Activated CD4-positive, alpha-beta T cell treated with anti-CD3 and anti-CD28 coated beads for 36 hours (primary cell): ENCODE measurements at regions not wholly inside any gene's neighbourhood (a gene's known extent, or its start where the extent isn't known, plus 50 kb on each side); places are given as distances from the start of the nearest gene placed in this dataset.

ENCODE experiments used
- ATAC-seq: fragments of 200-7000 bp; cut with Tn5 transposase; one replicate; pipeline ENCODE4 v1.10.0; 2021; ENCODE audit warnings: mild to moderate bottlenecking, moderate library complexity
- CTCF ChIA-PET: fragments of 350-600 bp; sonication (Branson Sonifier 250); formaldehyde crosslinking; loops from one replicate; lab custom pipeline; 2021; ENCODE audit warnings: antibody characterized with exemption; lab: Charles Lee
- POLR2A ChIA-PET: fragments of 350-600 bp; sonication (Branson Sonifier 250); formaldehyde crosslinking; loops from one replicate; lab custom pipeline; 2021; ENCODE audit warnings: antibody characterized with exemption, inconsistent platforms; lab: Charles Lee
- DNase-seq: peaks from one replicate; pipeline ENCODE4 v3.0.0-alpha.2; 2020
- H3K27ac Mint-ChIP-seq: one replicate; pipeline ENCODE4 v1.8.0; 2021; ENCODE audit warnings: mixed read lengths
- H3K27me3 Mint-ChIP-seq: one replicate; pipeline ENCODE4 v1.8.0; 2021; ENCODE audit warnings: mixed read lengths
- H3K36me3 Mint-ChIP-seq: one replicate; pipeline ENCODE4 v1.8.0; 2021; ENCODE audit warnings: low read depth, mixed read lengths
- H3K4me1 Mint-ChIP-seq: one replicate; pipeline ENCODE4 v1.8.0; 2021; ENCODE audit warnings: mixed read lengths
- H3K4me3 Mint-ChIP-seq: one replicate; pipeline ENCODE4 v1.8.0; 2021; ENCODE audit warnings: mild to moderate bottlenecking, moderate library complexity, mixed read lengths
- H3K9me3 Mint-ChIP-seq: one replicate; pipeline ENCODE4 v1.8.0; 2021; ENCODE audit warnings: low read depth, mixed read lengths
- intact Hi-C, 2 experiments: fragments of 100-400 bp; cut with DNase I in 1 of 2; cut with micrococcal nuclease in 1 of 2; formaldehyde crosslinking; loops; one replicate each; pipeline versions ENCODE4 v1.14.2 to v1.15.1; 2022 to 2024; cut with DNase I, micrococcal nuclease

DNA sequence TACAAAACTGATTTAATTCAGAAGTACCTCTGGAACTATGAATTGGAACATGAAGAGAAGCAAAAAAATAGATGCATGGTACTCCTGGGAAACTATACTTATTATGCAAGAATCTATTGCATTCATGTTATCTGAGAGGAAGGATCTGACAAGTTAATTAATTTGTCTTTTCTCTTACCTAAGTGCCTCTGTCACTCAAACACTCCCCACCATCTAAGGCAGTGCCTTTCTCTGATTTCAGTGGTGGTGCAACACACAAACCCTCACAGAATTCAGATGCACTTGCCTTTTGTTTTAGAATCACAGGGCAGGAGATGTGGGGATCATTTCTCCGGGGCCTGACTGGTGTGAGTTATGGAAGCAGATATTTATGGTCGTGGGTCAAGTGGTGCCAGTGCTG lies 52.5 kb upstream of the C9orf72 start:
- Mint-ChIP-seq H3K36me3 (no peaks in the 10 kb centered on the region), H3K9me3 (no peaks in the 10 kb centered on the region), H3K4me3 (no peak overlapping the region), H3K27ac (no peak overlapping the region), H3K4me1 (no peaks in the 10 kb centered on the region), H3K27me3 (no peaks in the 10 kb centered on the region)
- ChIA-PET CTCF (no interaction called here), POLR2A (no interaction called here)
- ATAC-seq (no peak), DNase-seq (no peak)
- intact Hi-C loops: no loop called here

DNA sequence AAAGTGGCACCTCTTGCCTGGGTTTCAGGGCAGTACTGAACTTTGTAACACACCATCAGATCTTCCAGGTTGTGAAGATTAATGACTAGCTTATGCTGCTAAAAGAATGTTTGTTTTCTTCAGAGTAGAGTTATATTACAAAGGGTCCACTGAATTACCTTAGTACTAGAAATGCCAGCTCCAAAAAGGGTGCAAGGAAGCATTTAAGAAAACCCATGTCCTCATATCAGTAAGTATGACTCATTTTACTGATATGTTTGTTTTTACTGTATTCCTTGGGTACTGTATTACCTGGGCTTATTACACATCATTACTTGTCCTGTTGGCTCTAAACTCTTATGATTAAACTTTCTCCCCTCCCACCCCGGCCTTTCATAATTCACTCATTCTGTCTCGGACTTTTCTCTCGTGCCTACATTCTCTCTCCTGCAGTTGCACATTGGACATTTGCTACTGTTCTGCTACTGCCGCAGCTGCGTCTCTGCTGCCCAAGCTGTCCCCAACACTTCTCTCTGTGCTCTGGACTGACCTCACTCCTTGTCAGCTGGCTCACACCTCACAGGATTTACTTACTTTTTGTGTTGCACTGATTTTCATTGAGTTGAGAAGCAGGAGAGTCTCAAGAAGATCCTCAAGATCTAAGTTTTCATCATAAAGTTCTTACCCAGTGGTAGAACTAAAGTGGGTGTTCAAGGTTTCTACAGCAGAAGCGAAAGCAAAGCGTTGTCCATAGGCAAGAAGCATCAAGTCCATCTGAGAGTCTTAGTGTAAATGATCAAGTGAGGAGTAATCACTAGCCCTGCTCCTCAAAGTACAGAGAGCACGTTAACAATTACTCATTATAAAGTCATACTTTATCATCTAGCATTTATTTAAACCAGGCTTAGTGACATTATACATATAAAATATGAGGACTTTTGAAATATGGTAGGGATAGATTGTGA lies 53.2 kb upstream of the C9orf72 start:
- peak; percentile 16 for ATAC-seq
- intact Hi-C loops: no loop called here
- no peak overlapping the region for H3K4me3 Mint-ChIP-seq
- no peaks in the 10 kb centered on the region for H3K4me1 Mint-ChIP-seq
- H3K9me3 Mint-ChIP-seq: no peaks in the 10 kb centered on the region
- DNase-seq: no peak
- H3K27ac Mint-ChIP-seq: no peak overlapping the region
- ChIA-PET POLR2A (no interaction called here), CTCF (no interaction called here)
- H3K27me3 Mint-ChIP-seq: no peaks in the 10 kb centered on the region
- H3K36me3 Mint-ChIP-seq: no peaks in the 10 kb centered on the region

DNA sequence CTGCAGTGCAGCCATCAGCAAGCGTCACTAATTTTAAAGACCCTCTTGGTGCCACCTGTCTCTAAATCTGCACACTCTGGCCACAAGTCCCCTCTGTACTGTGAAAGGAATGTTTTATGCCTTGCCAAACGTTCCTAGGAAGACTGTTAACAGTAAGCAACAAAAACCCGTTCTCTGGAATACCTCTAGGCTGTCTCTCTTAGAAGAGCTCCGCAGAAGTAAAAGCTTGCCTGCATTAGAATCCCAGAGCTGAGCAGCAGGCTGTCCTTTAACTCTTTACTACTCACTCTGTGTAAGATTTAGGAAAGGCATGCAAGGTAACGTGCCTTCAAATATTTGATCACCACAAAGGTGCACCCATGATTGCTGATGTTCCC lies 53.9 kb upstream of the C9orf72 start:
- Mint-ChIP-seq H3K9me3 (no peaks in the 10 kb centered on the region), H3K4me3 (no peak overlapping the region), H3K4me1 (no peaks in the 10 kb centered on the region), H3K36me3 (no peaks in the 10 kb centered on the region), H3K27ac (no peak overlapping the region), H3K27me3 (peaks cover 2% of the 10 kb centered on the region)
- CTCF ChIA-PET: no interaction called here
- intact Hi-C loops: no loop called here
- no peak for ATAC-seq
- no peak for DNase-seq
- POLR2A ChIA-PET: no interaction called here

DNA sequence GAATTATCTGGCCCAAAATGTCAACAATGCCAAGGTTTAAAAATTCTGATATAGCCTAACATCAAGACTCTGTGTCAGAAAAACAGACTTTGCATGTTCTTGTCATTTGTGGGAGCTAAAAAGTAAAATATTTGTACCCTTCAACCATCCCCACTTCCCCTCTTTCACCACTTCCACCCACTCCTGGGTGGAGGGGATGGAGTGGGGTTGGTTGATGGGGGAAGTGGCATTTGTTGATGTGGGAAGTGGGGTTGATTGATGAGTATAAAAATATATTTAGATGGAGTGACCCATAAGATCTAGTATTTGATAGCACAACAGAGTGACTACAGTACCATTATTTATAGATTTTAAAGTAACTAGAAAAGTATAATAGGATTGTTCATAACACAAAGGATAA lies 55.0 kb upstream of the C9orf72 start:
- ChIA-PET CTCF (no interaction called here), POLR2A (no interaction called here)
- ATAC-seq (no peak), DNase-seq (no peak)
- H3K4me1 Mint-ChIP-seq: no peaks in the 10 kb centered on the region
- H3K9me3 Mint-ChIP-seq: no peaks in the 10 kb centered on the region
- no peak overlapping the region for H3K27ac Mint-ChIP-seq
- intact Hi-C loops: no loop called here
- peaks cover 6% of the 10 kb centered on the region for H3K27me3 Mint-ChIP-seq
- H3K4me3 Mint-ChIP-seq: no peak overlapping the region
- no peaks in the 10 kb centered on the region for H3K36me3 Mint-ChIP-seq

DNA sequence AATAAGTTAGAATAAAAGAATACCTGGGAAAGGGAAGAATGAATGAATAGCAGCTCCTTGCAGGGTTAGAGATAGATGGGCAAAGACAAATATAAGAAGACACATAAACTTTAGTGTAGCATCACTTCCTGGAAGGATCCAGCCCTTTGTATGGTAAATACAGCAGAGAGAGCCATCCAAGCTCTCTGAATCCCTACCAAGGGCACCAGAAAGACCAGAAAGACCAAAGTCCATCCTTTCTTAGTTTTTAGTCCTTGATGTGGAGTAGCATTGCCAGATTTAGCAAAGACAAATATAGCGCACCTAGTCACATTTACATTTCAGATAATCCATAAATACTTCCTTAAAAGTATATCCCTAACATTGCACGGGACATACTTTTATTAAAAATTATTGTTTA lies 56.1 kb upstream of the C9orf72 start:
- ChIA-PET CTCF (no interaction called here), POLR2A (no interaction called here)

DNA sequence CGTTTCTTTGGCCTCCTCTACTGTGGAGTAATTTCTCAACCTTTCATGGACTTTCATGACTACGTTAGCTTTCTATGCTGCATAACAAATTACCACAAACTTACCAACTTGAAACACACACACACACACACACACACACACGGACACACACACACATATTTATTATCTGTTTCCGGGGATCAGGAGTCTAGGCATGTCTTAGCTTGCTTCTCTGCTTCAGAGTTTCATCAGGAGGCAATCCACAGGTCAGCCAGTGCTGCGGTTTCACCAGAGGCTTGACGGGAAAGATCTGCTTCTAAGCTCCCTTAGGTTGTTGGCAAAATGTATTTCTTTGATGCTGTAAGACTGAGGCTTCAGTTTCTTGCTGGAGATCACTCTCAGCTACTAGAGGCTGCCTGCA lies 59.0 kb upstream of the C9orf72 start:
- ChIA-PET POLR2A (no interaction called here), CTCF (no interaction called here)
- ATAC-seq (no peak), DNase-seq (no peak)
- Mint-ChIP-seq H3K4me1 (peaks cover 2% of the 10 kb centered on the region), H3K27ac (no peak overlapping the region), H3K27me3 (peaks cover 6% of the 10 kb centered on the region), H3K36me3 (no peaks in the 10 kb centered on the region), H3K4me3 (no peak overlapping the region), H3K9me3 (no peaks in the 10 kb centered on the region)
- intact Hi-C loops: no loop called here

More for the DNA sequence above, 56.1 kb upstream of the C9orf72 start:
- intact Hi-C loops: no loop called here
- Mint-ChIP-seq H3K9me3 (no peaks in the 10 kb centered on the region), H3K36me3 (no peaks in the 10 kb centered on the region), H3K4me3 (no peak overlapping the region), H3K27me3 (peaks cover 6% of the 10 kb centered on the region), H3K27ac (no peak overlapping the region), H3K4me1 (no peaks in the 10 kb centered on the region)
- no peak for ATAC-seq
- DNase-seq: no peak

DNA sequence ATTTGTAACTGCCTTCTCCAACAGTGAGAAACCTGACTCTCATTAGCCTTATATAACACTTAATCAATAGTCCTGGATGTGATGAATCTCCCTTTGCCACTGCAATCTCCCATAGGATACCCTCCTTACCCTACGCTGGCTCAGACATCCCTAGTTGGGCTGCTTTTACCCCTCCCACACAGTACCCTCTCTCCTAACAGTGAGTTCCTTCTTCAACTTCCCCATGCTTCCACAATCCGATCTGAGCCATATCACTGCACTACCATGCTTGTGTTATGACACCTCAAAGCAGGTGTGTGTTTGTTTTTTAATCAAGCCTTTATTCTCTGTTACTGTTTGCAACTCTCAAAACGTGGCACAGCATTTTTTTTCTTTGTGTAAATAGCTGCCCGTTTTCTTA lies 60.5 kb upstream of the C9orf72 start:
- ATAC-seq (no peak), DNase-seq (no peak)
- CTCF ChIA-PET: no interaction called here
- H3K4me3 Mint-ChIP-seq: no peak overlapping the region
- peaks cover 6% of the 10 kb centered on the region for H3K27me3 Mint-ChIP-seq
- POLR2A ChIA-PET: no interaction called here
- H3K4me1 Mint-ChIP-seq: peaks cover 2% of the 10 kb centered on the region
- no peaks in the 10 kb centered on the region for H3K36me3 Mint-ChIP-seq
- H3K27ac Mint-ChIP-seq: no peak overlapping the region
- intact Hi-C loops: no loop called here
- H3K9me3 Mint-ChIP-seq: no peaks in the 10 kb centered on the region

DNA sequence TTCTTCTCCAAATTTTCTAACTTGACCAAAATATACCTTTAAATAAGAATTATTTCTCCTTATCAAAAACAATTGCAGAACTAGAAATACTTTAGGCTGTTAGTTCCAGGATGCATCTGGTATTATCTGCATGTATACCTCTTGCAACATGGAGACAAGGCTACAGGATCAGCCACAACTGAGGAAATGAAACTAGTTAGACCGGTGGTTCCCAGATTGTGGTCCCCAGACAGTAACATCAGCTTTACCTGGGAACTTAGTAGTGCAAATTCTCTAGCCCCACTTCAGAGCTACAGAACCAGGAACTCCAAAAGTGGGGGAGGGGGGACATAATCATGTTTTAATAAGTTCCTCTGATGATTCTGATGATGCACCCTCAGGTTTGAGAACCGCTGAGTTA lies 61.6 kb upstream of the C9orf72 start:
- intact Hi-C loops: no loop called here
- Mint-ChIP-seq H3K4me1 (peaks cover 2% of the 10 kb centered on the region), H3K9me3 (no peaks in the 10 kb centered on the region), H3K36me3 (no peaks in the 10 kb centered on the region), H3K4me3 (no peak overlapping the region), H3K27ac (no peak overlapping the region), H3K27me3 (peaks cover 6% of the 10 kb centered on the region)
- ATAC-seq (no peak), DNase-seq (no peak)
- CTCF ChIA-PET: no interaction called here
- POLR2A ChIA-PET: no interaction called here

DNA sequence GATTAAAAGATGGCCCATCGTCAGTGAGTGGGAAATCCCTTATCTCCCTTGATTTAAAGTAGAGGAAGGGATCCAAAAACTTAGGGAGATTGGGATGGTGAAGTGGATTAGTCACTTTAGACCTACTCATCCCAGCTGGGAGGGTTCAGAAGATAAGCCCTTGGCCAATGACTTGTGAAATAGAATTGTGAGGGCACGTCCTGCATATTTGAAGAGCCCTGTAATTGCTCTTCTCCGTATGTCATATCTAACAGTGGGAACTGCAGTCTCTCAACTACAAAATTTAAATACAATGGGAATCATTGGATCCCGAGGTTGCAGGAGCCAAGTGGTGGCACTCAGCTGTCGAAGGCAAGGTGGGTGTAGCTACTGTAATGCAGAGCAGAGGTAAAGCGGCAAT lies 65.4 kb upstream of the C9orf72 start:
- CTCF ChIA-PET: interaction anchor here (0.6 kb wide), 2 partner anchors 24 to 39 kb away, joined by 3 to 4 read pairs; no protein-coding TSS in a partner anchor
- Mint-ChIP-seq H3K4me3 (no peak overlapping the region), H3K4me1 (peaks cover 2% of the 10 kb centered on the region), H3K36me3 (no peaks in the 10 kb centered on the region), H3K27ac (no peak overlapping the region), H3K9me3 (no peaks in the 10 kb centered on the region), H3K27me3 (peaks cover 4% of the 10 kb centered on the region)
- DNase-seq (no peak), ATAC-seq (no peak)
- POLR2A ChIA-PET: no interaction called here
- intact Hi-C loops: no loop called here

DNA sequence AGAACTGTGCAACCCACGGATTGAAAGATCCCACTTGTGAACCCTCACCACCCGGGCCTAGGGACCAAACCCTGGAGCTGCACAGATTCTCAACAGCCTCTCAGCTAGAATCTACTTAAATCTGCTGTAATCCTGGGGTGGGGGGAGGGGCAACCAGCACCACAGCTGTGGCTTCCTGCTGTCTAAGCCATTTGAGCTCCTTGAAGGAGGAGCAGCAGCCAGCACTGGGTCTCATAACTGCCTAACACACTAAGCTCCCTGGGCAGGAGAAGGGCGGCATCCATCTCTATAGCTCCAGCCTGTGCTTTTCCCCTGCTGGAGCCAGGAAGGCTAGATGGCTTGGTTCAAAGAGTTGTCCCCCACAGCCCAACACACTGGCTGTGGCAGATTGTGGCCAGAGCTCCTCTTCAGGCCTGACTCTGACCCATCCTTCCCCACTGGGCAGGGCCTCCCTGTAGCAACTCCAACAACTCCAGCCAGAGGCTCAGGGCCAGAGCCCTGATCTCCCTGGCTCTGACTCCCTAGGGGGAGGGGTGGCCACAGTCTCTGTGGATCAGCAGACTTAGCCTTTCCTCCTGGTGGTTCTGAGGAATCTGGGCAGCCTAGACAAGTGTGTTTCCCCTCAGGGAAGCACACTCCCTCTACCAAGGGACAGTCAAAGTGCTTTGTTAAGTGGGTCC lies 72.0 kb upstream of the C9orf72 start:
- H3K36me3 Mint-ChIP-seq: no peaks in the 10 kb centered on the region
- H3K4me3 Mint-ChIP-seq: no peak overlapping the region
- no peaks in the 10 kb centered on the region for H3K9me3 Mint-ChIP-seq
- peaks cover 2% of the 10 kb centered on the region for H3K27me3 Mint-ChIP-seq
- intact Hi-C loops: no loop called here
- ATAC-seq (no peak), DNase-seq (peak; percentile 7)
- CTCF ChIA-PET: no interaction called here
- H3K4me1 Mint-ChIP-seq: no peaks in the 10 kb centered on the region
- H3K27ac Mint-ChIP-seq: no peak overlapping the region
- POLR2A ChIA-PET: no interaction called here

DNA sequence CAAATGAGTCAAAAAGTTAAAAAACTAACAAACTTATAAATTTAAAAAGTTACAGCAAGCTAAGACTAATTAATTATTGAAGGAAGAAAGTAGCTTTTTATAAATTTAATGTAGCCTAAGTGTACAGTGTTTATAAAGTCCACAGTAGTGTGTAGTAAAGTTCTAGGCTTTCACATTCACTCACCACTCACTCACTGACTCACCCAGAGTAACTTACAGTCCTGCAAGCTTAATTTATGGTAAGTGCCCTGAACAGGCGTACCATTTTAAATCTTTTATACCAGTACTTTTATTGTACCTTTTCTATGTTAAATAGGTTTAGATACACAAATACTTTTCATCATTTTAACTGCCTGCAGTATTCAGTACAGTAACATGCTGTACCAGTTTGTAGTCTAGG lies 80.0 kb upstream of the C9orf72 start:
- DNase-seq (no peak), ATAC-seq (no peak)
- H3K4me1 Mint-ChIP-seq: no peaks in the 10 kb centered on the region
- ChIA-PET CTCF (no interaction called here), POLR2A (no interaction called here)
- intact Hi-C loops: no loop called here
- H3K27me3 Mint-ChIP-seq: no peaks in the 10 kb centered on the region
- H3K27ac Mint-ChIP-seq: no peak overlapping the region
- H3K4me3 Mint-ChIP-seq: no peak overlapping the region
- no peaks in the 10 kb centered on the region for H3K36me3 Mint-ChIP-seq
- no peaks in the 10 kb centered on the region for H3K9me3 Mint-ChIP-seq

DNA sequence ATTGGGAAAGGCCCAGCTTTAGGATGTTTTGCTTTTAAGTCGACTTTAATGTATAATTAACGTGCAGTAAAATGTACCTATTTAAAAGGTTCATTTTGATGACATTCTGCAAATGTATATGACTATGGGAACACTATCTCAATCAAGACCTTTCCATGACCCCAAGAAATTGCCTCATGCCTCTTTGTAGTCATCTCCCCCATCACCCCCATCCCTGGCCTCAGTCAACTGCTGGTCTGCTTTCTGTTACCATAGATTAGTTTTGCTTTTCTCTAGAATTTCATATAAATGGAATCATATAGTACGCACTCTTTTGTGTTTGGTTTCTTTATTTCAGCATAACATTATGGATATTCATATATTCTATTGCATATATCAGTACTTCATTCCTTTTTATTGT lies 80.7 kb upstream of the C9orf72 start:
- H3K27ac Mint-ChIP-seq: no peak overlapping the region
- CTCF ChIA-PET: no interaction called here
- no peak for DNase-seq
- H3K9me3 Mint-ChIP-seq: no peaks in the 10 kb centered on the region
- POLR2A ChIA-PET: no interaction called here
- intact Hi-C loops: no loop called here
- no peaks in the 10 kb centered on the region for H3K27me3 Mint-ChIP-seq
- H3K36me3 Mint-ChIP-seq: no peaks in the 10 kb centered on the region
- ATAC-seq: no peak
- no peak overlapping the region for H3K4me3 Mint-ChIP-seq
- H3K4me1 Mint-ChIP-seq: no peaks in the 10 kb centered on the region
